HL-60 (cell line): ENCODE measurements at regions not wholly inside any gene's neighbourhood (a gene's known extent, or its start where the extent isn't known, plus 50 kb on each side); places are given as distances from the start of the nearest gene placed in this dataset.

ENCODE experiments used
- DNase-seq, 2 experiments: peaks; one replicate each; pipeline ENCODE4 v3.0.0-alpha.2; 2010 to 2020; ENCODE audit warnings: low read depth in 1 of 2, low spot score in 1 of 2
- H3K27ac ChIP-seq: fragments of 250-450 bp; sonication (Bioruptor Pico); replicated peaks from 2 replicates; pipeline ENCODE4 v1.5.1; 2020; ENCODE audit warnings: mild to moderate bottlenecking, moderate library complexity
- H3K27me3 ChIP-seq: fragments of 250-450 bp; sonication (Bioruptor Pico); 2 replicates; pipeline ENCODE4 v1.5.1; 2021; ENCODE audit warnings: mild to moderate bottlenecking, moderate library complexity; ENCODE audit not compliant: insufficient read depth, poor library complexity, severe bottlenecking
- H3K4me3 ChIP-seq: replicated peaks from 2 replicates; pipeline ENCODE4 v1.5.1; 2011; ENCODE audit warnings: mild to moderate bottlenecking, control low read depth, low read length; ENCODE audit not compliant: insufficient read depth
- GABPA ChIP-seq: IDR thresholded peaks from 2 replicates; pipeline ENCODE4 v1.6.1; 2012; ENCODE audit warnings: low read depth
- POLR2AphosphoS5 ChIP-seq: IDR thresholded peaks from 2 replicates; pipeline ENCODE4 v1.6.1; 2012; ENCODE audit warnings: low read depth
- SPI1 ChIP-seq: IDR thresholded peaks from 2 replicates; pipeline ENCODE4 v1.6.1; 2012; ENCODE audit warnings: low read depth, mild to moderate bottlenecking, borderline replicate concordance
- TF ChIP-seq, protein P1 (sequence below): IDR thresholded peaks from one replicate; pipeline ENCODE4 v1.5.1; 2011; ENCODE audit warnings: low read length, control low read depth, inconsistent platforms; ENCODE audit not compliant: insufficient read depth
- TF ChIP-seq, protein P2 (sequence below): IDR thresholded peaks from 2 replicates; pipeline ENCODE4 v1.6.1; 2012; ENCODE audit warnings: low read depth; ENCODE audit not compliant: insufficient replicate concordance

DNA sequence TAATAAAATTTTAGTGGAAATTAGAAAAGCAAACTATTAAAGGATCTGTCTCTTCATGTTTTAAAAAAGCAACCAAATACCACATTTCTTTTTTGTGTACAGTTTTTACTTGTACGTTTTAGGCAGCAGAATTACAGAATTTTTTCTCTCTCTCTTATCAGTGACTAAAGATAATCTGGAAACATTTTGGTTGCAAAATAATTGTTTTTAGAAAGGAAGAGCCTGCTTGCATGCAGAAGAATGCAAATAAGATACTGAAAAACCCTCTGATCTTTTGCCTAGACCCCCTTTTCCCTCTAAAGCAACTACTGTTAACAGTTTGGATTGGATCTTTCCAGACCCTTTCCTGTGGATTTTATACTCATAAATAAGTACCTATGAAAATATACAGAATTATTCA is 75.9 kb upstream of the SGCD start:
- no peak overlapping the region for H3K27ac ChIP-seq
- no peak overlapping the region for H3K4me3 ChIP-seq
- TF ChIP-seq POLR2AphosphoS5: no peak
- TF ChIP-seq GABPA: no peak
- TF ChIP-seq, protein P1, sequence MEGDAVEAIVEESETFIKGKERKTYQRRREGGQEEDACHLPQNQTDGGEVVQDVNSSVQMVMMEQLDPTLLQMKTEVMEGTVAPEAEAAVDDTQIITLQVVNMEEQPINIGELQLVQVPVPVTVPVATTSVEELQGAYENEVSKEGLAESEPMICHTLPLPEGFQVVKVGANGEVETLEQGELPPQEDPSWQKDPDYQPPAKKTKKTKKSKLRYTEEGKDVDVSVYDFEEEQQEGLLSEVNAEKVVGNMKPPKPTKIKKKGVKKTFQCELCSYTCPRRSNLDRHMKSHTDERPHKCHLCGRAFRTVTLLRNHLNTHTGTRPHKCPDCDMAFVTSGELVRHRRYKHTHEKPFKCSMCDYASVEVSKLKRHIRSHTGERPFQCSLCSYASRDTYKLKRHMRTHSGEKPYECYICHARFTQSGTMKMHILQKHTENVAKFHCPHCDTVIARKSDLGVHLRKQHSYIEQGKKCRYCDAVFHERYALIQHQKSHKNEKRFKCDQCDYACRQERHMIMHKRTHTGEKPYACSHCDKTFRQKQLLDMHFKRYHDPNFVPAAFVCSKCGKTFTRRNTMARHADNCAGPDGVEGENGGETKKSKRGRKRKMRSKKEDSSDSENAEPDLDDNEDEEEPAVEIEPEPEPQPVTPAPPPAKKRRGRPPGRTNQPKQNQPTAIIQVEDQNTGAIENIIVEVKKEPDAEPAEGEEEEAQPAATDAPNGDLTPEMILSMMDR: no peak
- TF ChIP-seq, protein P2, sequence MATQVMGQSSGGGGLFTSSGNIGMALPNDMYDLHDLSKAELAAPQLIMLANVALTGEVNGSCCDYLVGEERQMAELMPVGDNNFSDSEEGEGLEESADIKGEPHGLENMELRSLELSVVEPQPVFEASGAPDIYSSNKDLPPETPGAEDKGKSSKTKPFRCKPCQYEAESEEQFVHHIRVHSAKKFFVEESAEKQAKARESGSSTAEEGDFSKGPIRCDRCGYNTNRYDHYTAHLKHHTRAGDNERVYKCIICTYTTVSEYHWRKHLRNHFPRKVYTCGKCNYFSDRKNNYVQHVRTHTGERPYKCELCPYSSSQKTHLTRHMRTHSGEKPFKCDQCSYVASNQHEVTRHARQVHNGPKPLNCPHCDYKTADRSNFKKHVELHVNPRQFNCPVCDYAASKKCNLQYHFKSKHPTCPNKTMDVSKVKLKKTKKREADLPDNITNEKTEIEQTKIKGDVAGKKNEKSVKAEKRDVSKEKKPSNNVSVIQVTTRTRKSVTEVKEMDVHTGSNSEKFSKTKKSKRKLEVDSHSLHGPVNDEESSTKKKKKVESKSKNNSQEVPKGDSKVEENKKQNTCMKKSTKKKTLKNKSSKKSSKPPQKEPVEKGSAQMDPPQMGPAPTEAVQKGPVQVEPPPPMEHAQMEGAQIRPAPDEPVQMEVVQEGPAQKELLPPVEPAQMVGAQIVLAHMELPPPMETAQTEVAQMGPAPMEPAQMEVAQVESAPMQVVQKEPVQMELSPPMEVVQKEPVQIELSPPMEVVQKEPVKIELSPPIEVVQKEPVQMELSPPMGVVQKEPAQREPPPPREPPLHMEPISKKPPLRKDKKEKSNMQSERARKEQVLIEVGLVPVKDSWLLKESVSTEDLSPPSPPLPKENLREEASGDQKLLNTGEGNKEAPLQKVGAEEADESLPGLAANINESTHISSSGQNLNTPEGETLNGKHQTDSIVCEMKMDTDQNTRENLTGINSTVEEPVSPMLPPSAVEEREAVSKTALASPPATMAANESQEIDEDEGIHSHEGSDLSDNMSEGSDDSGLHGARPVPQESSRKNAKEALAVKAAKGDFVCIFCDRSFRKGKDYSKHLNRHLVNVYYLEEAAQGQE: no peak
- TF ChIP-seq SPI1: no peak
- DNase-seq: no peak
- H3K27me3 ChIP-seq: no peaks in the 10 kb centered on the region

DNA sequence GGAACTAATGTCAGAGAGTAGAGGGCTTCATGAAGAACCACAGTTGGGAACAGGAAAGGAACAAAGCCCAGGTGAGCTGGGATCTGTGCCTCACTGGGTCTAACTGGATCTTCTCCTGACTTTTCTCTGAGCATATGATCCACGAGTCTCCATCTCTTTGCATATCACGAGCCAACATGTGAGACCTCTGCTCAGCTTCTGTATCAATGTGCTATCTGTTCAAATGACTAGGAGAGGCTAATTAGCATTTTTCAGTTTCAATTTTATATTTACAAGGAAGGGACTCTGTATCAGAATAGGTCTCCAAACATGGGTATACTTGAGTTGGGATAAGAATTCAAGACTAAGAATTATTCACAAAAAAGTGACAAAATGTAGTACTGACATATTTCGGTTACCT is 73.8 kb upstream of the SGCD start:
- H3K27ac ChIP-seq: no peak overlapping the region
- no peak for TF ChIP-seq SPI1
- TF ChIP-seq GABPA: no peak
- no peak for TF ChIP-seq POLR2AphosphoS5
- TF ChIP-seq, protein P1: no peak
- TF ChIP-seq, protein P2: no peak
- H3K27me3 ChIP-seq: no peaks in the 10 kb centered on the region
- no peak for DNase-seq
- no peak overlapping the region for H3K4me3 ChIP-seq

- H3K27ac ChIP-seq: no peak overlapping the region
- DNase-seq: no peak
- TF ChIP-seq, protein P1: no peak
- H3K27me3 ChIP-seq: no peaks in the 10 kb centered on the region
- H3K4me3 ChIP-seq: no peak overlapping the region
Measured at GRCh38 chr5:156254196-156254595, 72.8 kb upstream of the SGCD start.

GRCh38 chr5:156256642-156257041 is 70.3 kb upstream of the SGCD start:
- Histone ChIP-seq H3K27ac (no peak overlapping the region), H3K27me3 (no peaks in the 10 kb centered on the region), H3K4me3 (no peak overlapping the region)
- TF ChIP-seq, protein P1: no peak
- no peak for TF ChIP-seq POLR2AphosphoS5
- TF ChIP-seq, protein P2: no peak
- TF ChIP-seq SPI1: no peak
- no peak for TF ChIP-seq GABPA
- no peak for DNase-seq
